Spleen (tissue), 7 donors: ENCODE measurements at regions not wholly inside any gene's neighbourhood (a gene's known extent, or its start where the extent isn't known, plus 50 kb on each side); places are given as distances from the start of the nearest gene placed in this dataset.

ENCODE experiments used
- CTCF ChIP-seq, 11 experiments: fragments of 200-600 bp in 7 of 11; fragments of 450-650 bp in 4 of 11; sonication (generic) in 4 of 11; IDR thresholded peaks in 8 of 11; conservative IDR thresholded peaks in 3 of 11; 1 replicate in 7 of 11; 2 replicates in 4 of 11; pipeline versions ENCODE4 v1.4.0 to v1.8.0; 2016 to 2021; ENCODE audit warnings: antibody characterized with exemption in 11 of 11, inconsistent platforms in 4 of 11, mild to moderate bottlenecking in 1 of 11
- POLR2A ChIP-seq, 3 donors: fragments of 450-650 bp; IDR thresholded peaks; one replicate each; pipeline ENCODE4 v1.5.1; 2017; ENCODE audit warnings: antibody characterized with exemption in 3 of 3, mild to moderate bottlenecking in 1 of 3
- donor health status: DM: no; HTN: no; CAD: no; lungs with moderate emphysema.
- donor health status: DM: no; HTN: no; CAD: no.
- donor health status: DM: no; HTN: no; CAD: no.

- TF ChIP-seq CTCF (IDR thresholded peaks at IDR 0.05 in 8 of 11, conservative IDR thresholded peaks at IDR 0.05 in 3 of 11) = no peak
- no peak for TF ChIP-seq POLR2A (IDR thresholded peaks at IDR 0.05)
These were observed 333.0 kb downstream of the TNS1 start for GRCh38 chr2:217669831-217670230.
